ENCODE measurements at regions not wholly inside any gene's neighbourhood (a gene's known extent, or its start where the extent isn't known, plus 50 kb on each side); places are given as distances from the start of the nearest gene placed in this dataset.

DNA sequence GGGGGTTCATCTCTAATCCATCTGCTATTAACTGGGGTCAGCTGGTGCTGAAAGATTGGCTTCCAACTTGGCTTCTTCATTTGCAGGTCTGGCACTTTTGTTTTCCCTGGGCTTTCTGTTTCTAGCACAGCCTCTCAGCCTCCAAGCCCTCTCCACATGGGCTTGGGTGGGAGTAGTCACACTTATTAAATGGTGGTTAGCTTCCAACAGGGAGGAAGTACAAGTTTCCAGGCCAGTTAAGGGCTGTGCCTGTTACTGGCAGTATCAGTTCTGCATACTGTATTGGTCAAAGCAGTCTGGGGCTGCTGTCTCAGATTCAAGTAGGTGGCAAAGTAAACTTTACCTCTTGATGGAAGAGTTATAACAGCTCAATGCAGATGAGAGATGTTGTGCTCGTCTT lies 627.1 kb upstream of the CCDC54 start:
- TF ChIP-seq, protein P1, sequence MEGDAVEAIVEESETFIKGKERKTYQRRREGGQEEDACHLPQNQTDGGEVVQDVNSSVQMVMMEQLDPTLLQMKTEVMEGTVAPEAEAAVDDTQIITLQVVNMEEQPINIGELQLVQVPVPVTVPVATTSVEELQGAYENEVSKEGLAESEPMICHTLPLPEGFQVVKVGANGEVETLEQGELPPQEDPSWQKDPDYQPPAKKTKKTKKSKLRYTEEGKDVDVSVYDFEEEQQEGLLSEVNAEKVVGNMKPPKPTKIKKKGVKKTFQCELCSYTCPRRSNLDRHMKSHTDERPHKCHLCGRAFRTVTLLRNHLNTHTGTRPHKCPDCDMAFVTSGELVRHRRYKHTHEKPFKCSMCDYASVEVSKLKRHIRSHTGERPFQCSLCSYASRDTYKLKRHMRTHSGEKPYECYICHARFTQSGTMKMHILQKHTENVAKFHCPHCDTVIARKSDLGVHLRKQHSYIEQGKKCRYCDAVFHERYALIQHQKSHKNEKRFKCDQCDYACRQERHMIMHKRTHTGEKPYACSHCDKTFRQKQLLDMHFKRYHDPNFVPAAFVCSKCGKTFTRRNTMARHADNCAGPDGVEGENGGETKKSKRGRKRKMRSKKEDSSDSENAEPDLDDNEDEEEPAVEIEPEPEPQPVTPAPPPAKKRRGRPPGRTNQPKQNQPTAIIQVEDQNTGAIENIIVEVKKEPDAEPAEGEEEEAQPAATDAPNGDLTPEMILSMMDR (conservative IDR thresholded peaks at IDR 0.05) = no peak
- TF ChIP-seq ZFX (IDR thresholded peaks at IDR 0.05) = no peak
- no peak overlapping the region for H3K27ac ChIP-seq

DNA sequence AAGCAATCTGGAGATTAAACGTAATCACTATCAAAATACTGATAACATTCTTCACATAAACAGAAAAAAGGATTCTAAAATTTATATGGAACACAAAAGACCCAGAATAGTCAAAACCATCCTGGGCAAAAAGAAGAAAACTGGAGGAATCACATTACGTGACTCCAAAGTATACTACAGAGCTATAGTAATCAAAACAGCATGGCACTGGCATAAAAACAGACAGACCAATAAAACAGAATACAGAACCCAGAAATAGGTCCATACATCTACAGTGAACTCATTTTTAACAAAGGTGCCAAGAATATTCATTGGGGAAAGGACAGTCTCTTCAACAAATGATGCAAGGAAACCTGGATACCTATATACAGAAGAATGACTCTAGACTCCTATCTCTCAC lies 621.9 kb upstream of the CCDC54 start:
- no peak overlapping the region for H3K27ac ChIP-seq
- TF ChIP-seq, protein P1 (conservative IDR thresholded peaks at IDR 0.05) = no peak
- no peak for TF ChIP-seq ZFX (IDR thresholded peaks at IDR 0.05)

DNA sequence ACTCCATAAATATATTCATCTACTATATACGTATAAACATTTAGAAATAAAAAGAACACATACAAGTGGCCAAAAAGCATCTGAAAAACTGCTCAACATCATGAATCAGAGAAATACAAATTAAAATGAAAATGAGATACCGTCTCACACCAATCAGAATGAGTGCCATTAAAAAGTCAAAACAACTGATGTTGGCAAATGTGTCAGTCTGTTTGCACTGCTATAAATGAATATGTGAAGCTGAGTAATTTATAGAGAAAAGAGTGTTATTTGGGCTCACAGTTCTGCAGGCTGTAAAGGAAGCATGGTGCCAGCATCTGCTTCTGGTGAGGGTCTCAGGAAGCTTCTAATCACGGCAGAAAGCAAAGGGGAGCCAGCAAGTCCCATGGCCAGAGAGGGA lies 620.3 kb upstream of the CCDC54 start:
- no peak overlapping the region for H3K27ac ChIP-seq
- TF ChIP-seq, protein P1 (conservative IDR thresholded peaks at IDR 0.05) = no peak
- no peak for TF ChIP-seq ZFX (IDR thresholded peaks at IDR 0.05)

DNA sequence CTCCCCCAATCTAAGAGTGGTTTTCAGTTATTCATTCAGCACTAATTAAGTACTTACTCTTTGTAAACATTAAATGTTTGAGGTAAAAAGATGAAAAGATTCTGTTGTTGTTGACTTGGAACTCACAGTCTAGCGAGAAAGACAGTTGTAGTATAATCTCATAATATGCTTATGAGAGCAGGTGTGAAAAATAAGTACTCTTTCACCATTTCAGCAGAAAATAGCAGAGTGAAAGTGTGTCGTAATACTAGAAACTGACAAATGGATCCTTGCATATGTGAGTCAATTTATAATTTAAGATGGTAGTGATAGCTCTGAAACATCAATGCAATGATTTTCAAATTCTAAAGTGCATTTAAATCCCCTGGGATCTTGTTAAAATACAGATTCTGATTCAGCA lies 618.8 kb upstream of the CCDC54 start:
- H3K27ac ChIP-seq = no peak overlapping the region
- TF ChIP-seq, protein P1 (conservative IDR thresholded peaks at IDR 0.05) = no peak
- TF ChIP-seq ZFX (IDR thresholded peaks at IDR 0.05) = no peak

DNA sequence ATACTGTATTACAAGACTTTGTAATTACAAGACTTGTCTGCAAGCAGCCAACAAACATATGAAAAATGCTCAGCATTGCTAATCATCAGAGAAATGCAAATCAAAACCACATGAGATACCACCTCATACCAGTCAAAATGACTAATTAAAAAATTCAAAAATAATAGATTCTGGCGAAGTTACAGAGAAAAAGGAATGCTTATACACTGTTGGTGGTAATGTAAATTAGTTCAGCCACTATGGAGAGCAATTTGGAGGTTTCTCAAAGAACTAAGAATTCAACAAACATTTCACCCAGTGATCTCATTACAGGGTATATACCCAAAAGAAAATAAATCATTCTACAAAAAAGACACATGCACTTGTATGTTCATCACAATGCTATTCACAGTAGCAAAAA lies 617.5 kb upstream of the CCDC54 start:
- no peak overlapping the region for H3K27ac ChIP-seq
- no peak for TF ChIP-seq ZFX (IDR thresholded peaks at IDR 0.05)
- TF ChIP-seq, protein P1 (conservative IDR thresholded peaks at IDR 0.05) = no peak

DNA sequence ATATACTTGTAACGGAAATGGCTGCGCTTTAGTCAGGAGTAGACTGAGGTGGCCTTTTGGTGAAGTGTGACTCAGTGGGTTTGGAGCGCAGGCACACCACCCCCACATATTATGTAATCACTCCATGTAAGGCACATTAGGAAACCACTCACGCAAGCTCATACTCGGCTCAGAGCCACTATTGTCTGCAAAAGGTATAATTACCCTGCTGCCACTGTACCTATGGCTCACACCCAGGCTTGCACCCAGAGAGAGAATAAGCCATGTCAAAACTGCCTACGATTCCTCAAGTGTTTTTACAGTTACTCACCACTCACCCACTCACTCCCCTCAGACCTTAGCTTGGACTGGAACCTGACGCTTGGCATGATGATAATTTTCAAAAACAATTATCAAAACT lies 611.9 kb upstream of the CCDC54 start:
- no peak overlapping the region for H3K27ac ChIP-seq
- TF ChIP-seq ZFX (IDR thresholded peaks at IDR 0.05) = no peak
- TF ChIP-seq, protein P1 (conservative IDR thresholded peaks at IDR 0.05) = no peak

DNA sequence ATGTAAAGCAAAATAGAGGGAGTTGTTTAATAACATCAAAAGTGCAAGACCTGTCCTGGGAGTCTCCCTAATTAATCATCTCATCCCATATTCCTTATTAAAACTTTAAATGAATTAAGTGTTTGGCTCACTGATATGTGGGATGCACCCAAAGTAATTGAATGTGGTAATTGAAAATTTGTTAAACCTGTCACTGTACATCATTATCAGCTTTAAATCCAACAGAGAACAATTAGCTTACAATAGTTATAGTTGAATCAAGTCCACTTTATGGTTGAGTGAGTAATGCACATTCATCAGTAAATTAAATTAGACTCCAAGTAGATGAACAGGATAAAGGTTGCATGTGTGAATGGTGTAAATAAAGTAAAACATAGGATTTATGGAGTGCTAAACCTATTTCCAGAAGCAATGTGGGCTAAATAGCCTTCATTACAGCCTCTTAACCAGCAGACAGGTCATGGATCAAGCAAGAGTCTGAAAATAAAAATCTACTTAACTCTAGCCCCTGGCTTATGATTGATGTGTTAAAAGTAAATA lies 608.2 kb upstream of the CCDC54 start:
- H3K27ac ChIP-seq = no peak overlapping the region
- TF ChIP-seq, protein P1 (conservative IDR thresholded peaks at IDR 0.05) = no peak
- TF ChIP-seq ZFX (IDR thresholded peaks at IDR 0.05) = no peak
